HCT116 (cell line): ENCODE measurements at regions not wholly inside any gene's neighbourhood (a gene's known extent, or its start where the extent isn't known, plus 50 kb on each side); places are given as distances from the start of the nearest gene placed in this dataset.

Experiments used
- ELF1 ChIP-seq: IDR thresholded peaks from 2 replicates; pipeline ENCODE4 v1.6.1; 2012; ENCODE audit warnings: low read depth, borderline replicate concordance
- EZH2 ChIP-seq: fragments of 200-600 bp; sonication (generic); IDR thresholded peaks from 2 replicates; pipeline ENCODE4 v1.6.1; 2017; ENCODE audit warnings: antibody characterized with exemption, mixed run types
- EZH2phosphoT487 ChIP-seq: fragments of 200-600 bp; IDR thresholded peaks from 2 replicates; pipeline ENCODE4 v1.6.1; 2018; ENCODE audit warnings: antibody characterized with exemption, borderline replicate concordance
- POLR2A ChIP-seq: IDR thresholded peaks from 2 replicates; pipeline ENCODE4 v1.7.0; 2011; ENCODE audit warnings: borderline replicate concordance; ENCODE audit not compliant: insufficient read depth, insufficient read length; ENCODE audit errors: extremely low read depth
- SRF ChIP-seq: IDR thresholded peaks from 2 replicates; pipeline ENCODE4 v1.6.1; 2012; ENCODE audit warnings: low read depth
- TCF7L2 ChIP-seq: IDR thresholded peaks from 2 replicates; pipeline ENCODE4 v1.7.0; 2011; ENCODE audit warnings: borderline replicate concordance, inconsistent platforms; ENCODE audit not compliant: insufficient read depth, insufficient read length; ENCODE audit errors: extremely low read depth
- TF ChIP-seq, protein P1 (sequence below), 3 experiments: fragments of 200-600 bp in 1 of 3; sonication (generic) in 1 of 3; IDR thresholded peaks in 2 of 3; conservative IDR thresholded peaks in 1 of 3; 2 replicates each; pipeline ENCODE4 v1.5.1; 2012 to 2017; ENCODE audit warnings: low read depth in 2 of 3, low read length in 2 of 3, antibody characterized with exemption in 1 of 3, borderline replicate concordance in 1 of 3, control low read depth in 1 of 3, mild to moderate bottlenecking in 1 of 3, mixed read lengths in 1 of 3, mixed run types in 1 of 3, moderate library complexity in 1 of 3; ENCODE audit not compliant: insufficient read depth in 1 of 3

DNA sequence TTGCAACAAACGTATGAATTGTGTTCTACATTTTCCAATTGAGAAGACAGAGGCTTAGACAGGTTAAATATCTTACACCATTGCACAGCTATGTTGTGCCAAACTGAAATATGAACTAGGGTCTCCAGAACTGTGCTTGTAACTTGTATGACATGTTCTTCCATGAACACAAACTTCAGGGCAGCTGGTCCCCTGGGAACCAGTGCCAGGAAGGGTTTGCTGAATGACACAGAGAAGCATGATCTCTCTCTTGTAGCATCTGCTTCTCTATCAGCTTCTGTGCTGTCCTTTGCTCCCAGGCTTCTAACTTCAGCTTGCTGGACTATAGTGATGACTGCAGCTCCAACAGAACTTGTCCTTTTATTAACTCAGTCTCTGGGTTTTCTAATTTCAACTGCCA lies 385.5 kb downstream of the SIPA1L2 start:
- TF ChIP-seq, protein P1, sequence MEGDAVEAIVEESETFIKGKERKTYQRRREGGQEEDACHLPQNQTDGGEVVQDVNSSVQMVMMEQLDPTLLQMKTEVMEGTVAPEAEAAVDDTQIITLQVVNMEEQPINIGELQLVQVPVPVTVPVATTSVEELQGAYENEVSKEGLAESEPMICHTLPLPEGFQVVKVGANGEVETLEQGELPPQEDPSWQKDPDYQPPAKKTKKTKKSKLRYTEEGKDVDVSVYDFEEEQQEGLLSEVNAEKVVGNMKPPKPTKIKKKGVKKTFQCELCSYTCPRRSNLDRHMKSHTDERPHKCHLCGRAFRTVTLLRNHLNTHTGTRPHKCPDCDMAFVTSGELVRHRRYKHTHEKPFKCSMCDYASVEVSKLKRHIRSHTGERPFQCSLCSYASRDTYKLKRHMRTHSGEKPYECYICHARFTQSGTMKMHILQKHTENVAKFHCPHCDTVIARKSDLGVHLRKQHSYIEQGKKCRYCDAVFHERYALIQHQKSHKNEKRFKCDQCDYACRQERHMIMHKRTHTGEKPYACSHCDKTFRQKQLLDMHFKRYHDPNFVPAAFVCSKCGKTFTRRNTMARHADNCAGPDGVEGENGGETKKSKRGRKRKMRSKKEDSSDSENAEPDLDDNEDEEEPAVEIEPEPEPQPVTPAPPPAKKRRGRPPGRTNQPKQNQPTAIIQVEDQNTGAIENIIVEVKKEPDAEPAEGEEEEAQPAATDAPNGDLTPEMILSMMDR (IDR thresholded peaks at IDR 0.05 in 2 of 3, conservative IDR thresholded peaks at IDR 0.05 in 1 of 3; ENCODE audit: borderline replicate concordance in 1 of 3, insufficient read depth in 1 of 3, low read depth in 2 of 3, low read length in 2 of 3) = no peak
- TF ChIP-seq POLR2A (no peak), EZH2 (no peak), EZH2phosphoT487 (no peak), ELF1 (no peak), SRF (no peak), TCF7L2 (no peak)
